BJ (cell line): ENCODE measurements at regions not wholly inside any gene's neighbourhood (a gene's known extent, or its start where the extent isn't known, plus 50 kb on each side); places are given as distances from the start of the nearest gene placed in this dataset.

Source experiments
- CTCF ChIA-PET: fragments of 350-600 bp; formaldehyde crosslinking; extraction: SDS; loops from one replicate; lab custom pipeline; 2021; ENCODE audit warnings: antibody characterized with exemption, inconsistent platforms; lab: Yijun Ruan, JAX
- POLR2A ChIA-PET: fragments of 300-600 bp; sonication (Branson Sonifier 250); formaldehyde crosslinking; extraction: SDS; loops from one replicate; lab custom pipeline; 2021; ENCODE audit warnings: antibody characterized with exemption; lab: Charles Lee
- DNase-seq: peaks from one replicate; pipeline ENCODE4 v3.0.0-alpha.2; 2011; ENCODE audit warnings: low read depth
- H3K27me3 ChIP-seq: 2 replicates; pipeline ENCODE4 v1.6.0; 2011; ENCODE audit warnings: low read length; ENCODE audit not compliant: control insufficient read depth, insufficient read depth
- H3K36me3 ChIP-seq: 2 replicates; pipeline ENCODE4 v1.5.1; 2011; ENCODE audit warnings: low read length; ENCODE audit not compliant: control insufficient read depth, insufficient read depth
- H3K4me3 ChIP-seq: 2 replicates; pipeline ENCODE4 v1.5.1; 2011; ENCODE audit warnings: low read depth, mild to moderate bottlenecking, control low read depth, low read length
- CTCF ChIP-seq: IDR thresholded peaks from 2 replicates; pipeline ENCODE4 v1.5.1; 2011; ENCODE audit warnings: low read depth, mild to moderate bottlenecking, control low read depth, inconsistent platforms, low read length, moderate library complexity; ENCODE audit not compliant: insufficient read depth

- TF ChIP-seq CTCF: no peak
- Histone ChIP-seq H3K4me3 (no peak overlapping the region), H3K27me3 (no peaks in the 10 kb centered on the region), H3K36me3 (no peaks in the 10 kb centered on the region)
- ChIA-PET POLR2A (no interaction called here), CTCF (no interaction called here)
- DNase-seq: no peak
These were observed 139.2 kb upstream of the AADAT start for GRCh38 chr4:170229006-170229405.

- ChIA-PET CTCF (no interaction called here), POLR2A (no interaction called here)
- no peak for TF ChIP-seq CTCF
- Histone ChIP-seq H3K27me3 (no peaks in the 10 kb centered on the region), H3K4me3 (no peak overlapping the region), H3K36me3 (no peaks in the 10 kb centered on the region)
- DNase-seq: no peak
These were observed 138.2 kb upstream of the AADAT start for GRCh38 chr4:170227928-170228327.

- Histone ChIP-seq H3K4me3 (no peak overlapping the region), H3K27me3 (no peaks in the 10 kb centered on the region), H3K36me3 (no peaks in the 10 kb centered on the region)
- TF ChIP-seq CTCF: no peak
- POLR2A ChIA-PET: no interaction called here
- CTCF ChIA-PET: no interaction called here
- DNase-seq: no peak
These were observed 136.5 kb upstream of the AADAT start for GRCh38 chr4:170226288-170226687.

- no peak for DNase-seq
- H3K36me3 ChIP-seq: no peaks in the 10 kb centered on the region
- no peaks in the 10 kb centered on the region for H3K27me3 ChIP-seq
- no peak for TF ChIP-seq CTCF
- ChIA-PET POLR2A (no interaction called here), CTCF (no interaction called here)
- H3K4me3 ChIP-seq: no peak overlapping the region
These were observed 125.0 kb upstream of the AADAT start for GRCh38 chr4:170214731-170215130.

GRCh38 chr4:170214101-170214500 lies 124.3 kb upstream of the AADAT start:
- ChIA-PET POLR2A (no interaction called here), CTCF (no interaction called here)
- no peak for TF ChIP-seq CTCF
- no peak for DNase-seq
- no peaks in the 10 kb centered on the region for H3K27me3 ChIP-seq
- no peaks in the 10 kb centered on the region for H3K36me3 ChIP-seq
- H3K4me3 ChIP-seq: no peak overlapping the region
